IPS-NIHi7 (cell line): ENCODE measurements at regions not wholly inside any gene's neighbourhood (a gene's known extent, or its start where the extent isn't known, plus 50 kb on each side); places are given as distances from the start of the nearest gene placed in this dataset.

Source experiments
- DNase-seq: peaks from one replicate; pipeline ENCODE4 v3.0.0; 2012; ENCODE audit warnings: mixed read lengths; ENCODE audit errors: extremely low spot score

DNA sequence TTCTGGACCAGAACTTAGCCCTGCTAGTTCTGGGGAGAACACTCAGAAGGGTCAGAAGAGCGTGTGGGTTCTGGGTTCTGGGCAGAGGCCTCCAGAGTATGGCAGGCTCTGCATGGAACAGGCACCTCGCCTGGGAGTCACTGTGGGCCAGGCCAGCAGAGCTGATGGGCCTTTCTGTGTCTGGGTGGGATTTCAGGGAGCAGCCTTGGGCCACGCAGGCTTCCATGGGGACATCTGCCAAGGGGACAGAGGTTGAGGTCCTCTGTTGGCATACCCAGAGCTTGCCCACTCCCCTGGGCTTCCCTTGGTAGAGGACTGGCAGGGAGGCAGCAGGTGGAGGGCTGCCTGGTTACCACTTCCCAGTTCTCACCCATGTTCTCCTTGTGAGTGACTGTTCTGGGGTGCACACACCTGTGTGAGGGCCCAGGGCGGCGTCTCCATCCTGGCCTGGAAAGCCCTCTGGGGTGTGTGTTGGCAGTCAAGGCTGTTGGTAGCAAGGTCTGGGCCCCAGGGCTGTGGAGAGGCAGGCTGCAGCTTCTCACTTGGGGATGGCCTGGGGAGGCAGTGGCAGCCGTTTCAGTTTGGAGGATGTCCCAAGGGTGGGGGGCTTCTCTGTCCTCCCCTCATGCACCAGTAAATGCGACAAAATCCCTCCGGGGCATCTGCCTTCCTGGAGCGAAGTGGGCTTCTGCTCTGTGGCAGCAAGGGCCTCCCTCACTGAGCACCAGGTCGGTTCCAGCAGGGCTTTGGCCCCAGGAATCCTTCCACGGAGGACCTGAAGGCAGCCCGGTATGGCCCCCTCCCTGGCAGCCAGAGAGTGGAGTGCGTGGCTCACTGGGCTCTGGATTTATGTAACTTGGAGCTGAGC, 74.6 kb upstream of the HDAC4 start:
- no peak for DNase-seq

DNA sequence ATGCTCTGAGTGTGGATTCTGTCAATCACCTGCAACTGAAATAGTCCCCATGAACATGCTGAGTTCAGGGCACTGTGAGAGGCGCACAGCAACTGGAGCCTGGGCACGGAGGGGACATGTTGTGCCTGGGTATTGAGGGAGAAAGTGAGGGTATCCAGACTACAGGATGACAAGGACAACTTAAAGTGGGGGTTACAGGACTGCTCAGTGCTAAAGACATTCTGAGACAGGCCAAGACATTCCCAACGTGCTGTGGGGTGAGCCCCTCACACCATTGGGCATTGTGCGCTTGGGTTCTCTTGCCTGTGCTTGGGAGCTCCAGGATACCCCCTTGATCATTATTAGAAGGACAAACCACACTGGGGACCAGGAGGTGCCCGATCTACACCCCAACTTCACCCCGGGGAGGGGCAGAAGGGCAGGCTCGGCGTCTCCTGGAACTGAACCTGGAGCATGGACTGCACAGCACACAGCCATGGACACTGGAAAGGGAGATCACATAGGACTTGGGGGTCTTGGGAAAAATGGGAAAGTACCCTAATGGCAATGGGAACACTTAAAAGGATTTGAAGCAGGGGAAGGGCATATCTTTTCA, 72.5 kb upstream of the HDAC4 start:
- no peak for DNase-seq

DNA sequence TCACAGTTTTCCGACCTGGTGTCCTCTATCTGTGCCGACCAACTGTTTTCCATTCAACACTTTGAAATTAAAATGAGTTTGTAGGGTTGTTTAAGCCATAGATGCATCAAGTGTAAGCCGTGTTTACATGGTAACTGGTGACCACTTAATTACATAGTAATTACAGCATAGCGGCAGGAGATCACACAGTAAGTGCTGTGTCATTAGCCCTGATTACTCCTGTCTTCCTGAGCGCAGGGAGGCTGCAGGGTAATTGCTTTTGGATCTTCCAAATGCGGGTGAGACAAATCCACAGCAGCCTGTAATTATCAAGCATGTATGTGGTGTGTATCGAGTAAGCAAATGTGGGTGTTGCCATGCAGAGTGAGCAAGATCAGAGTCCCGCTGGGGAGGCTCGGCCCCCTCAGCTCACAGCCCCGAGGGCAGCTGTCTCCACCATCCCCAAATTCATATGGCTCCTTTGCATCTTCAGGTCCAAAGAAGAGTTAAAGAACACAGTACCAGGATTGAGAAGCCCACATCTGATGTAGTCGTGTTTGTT, 71.5 kb upstream of the HDAC4 start:
- DNase-seq = no peak

DNA sequence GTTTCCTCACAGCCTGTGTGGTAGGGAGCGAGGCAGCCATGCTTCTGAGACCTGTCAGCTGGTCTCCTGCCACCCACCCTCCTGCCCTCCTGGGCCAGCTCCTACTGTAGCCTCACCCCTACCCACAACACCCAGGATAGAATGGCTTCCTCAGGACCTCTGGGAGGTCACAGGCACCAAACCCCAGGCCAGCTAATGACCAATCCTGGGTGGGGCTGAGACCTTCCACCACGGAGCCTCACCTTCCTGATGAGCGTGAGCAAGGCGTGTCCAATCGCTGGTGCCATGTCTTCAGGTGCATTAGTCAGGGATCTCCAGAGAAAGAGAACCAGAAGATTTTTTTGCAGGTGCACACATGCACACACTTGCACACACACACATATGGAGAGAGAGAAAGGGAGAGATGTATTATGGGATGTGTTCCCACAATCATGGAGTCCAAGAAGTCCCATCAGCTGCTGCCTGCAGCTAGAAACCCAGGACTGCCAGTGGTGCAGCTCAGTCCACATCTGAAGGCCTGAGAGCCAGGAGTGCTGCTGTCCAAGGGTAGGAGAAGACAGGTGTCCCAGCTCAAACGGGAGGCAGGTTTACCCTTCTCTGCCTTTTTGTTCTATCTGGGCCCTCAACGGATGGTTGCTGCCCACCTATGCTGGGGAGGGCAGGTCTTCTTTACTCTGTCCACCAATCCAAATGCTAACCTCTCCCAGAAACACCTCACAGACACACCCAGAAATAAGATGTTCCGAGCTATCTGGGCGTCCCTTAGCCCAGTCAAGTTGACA, 70.4 kb upstream of the HDAC4 start:
- DNase-seq = no peak

DNA sequence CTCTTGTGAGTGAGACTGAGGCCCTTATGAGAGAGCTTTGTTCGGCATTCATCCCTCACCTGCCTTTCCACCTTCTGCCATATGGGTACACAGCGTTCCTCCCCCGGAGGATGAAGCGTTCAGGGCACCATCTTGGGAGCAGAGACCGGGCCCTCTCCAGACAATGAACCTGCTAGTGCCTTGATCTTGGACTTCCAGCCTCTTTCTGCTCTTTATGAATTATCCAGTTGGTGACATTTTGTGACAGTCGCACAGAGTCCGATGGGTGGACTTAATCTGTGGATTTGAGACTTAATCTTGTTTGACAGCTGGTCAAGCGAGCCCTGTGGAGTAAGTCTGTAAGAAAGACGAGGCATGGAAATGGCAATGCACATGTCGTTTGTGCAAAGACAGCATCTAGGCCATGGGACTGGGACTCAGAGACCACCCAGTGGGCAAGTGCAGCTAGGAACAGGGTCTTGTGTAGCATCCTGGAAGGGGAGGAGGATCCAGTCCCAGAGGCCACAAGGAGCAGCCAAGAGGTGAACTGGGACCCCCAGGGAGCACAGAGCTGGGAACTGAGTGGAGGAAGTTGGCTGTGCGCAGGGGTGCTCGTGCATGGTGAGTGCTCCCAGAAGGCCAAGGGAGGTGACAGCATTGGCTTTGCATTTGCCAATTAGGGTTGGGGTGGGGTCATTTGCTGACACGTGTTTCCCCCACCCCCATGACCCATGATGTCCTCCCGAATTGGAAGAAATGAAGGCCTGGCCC, 69.5 kb upstream of the HDAC4 start:
- no peak for DNase-seq

DNA sequence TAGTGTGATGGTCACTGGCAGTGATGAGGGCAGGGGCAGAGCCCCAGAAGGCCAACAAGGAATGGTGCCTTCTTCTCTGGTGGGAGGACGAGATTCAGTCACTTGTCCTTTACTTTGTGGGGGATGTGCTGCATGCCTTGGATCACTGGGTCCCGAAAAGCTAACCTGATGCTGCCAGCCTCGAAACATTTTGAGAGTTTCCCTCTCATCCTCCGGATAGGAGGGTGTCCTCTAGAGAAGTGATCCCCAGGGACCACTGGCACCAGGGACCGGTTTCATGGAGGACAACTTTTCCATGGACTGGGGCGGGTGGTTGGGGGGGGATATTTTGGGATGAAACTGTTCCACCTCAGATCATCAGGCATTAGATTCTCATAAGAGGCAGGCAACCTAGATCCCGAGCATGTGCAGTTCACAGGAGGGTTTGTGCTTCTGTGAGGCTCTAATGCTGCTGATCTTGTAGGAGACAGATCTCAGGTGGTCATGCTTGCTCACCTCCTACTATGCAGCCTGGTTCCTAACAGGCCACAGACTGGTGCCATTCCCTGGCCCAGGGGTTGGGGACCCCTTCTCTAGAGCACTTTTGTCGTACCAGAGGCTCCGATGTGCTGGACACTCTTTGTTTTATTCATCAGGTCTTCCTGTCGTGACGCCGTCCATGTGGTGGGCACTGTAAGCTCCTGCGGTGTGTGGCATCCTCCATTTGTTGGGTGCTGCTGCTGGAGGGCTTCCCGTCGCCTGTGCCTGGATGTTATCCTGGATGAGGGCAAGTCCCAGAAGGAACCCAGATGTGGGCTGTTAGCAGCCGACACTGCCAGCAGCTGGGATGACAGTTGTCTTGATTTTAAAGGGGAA, 68.5 kb upstream of the HDAC4 start:
- DNase-seq = no peak

DNA sequence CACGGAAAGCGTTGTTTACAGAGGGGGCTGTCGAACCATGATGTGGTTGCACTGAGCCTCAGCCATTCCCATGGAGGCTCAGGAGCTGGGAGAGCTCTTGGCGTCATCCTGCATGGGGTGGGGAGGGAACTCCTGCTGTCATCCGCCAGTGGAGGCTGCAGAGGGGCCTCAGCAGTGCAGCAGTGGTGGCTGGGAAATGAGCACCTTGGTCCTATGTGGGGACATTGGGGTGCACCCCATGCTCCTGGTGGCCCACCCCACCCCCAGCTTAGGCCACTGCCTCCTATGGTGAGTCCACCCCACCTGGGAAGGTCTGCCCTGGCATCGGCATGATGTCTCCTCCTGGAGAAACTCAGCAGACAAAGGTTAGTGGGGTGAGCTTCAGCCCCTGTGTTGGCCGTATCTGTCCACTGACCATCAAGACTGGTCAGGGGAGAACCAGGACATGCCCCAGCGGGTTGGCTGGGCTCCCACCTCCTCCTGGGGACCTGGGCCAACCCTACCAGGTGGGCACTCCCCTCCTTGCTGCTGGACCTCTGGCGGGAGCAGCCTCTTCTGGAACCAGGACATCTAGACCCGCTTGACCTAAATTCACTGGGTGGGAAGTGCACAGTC, 67.8 kb upstream of the HDAC4 start:
- no peak for DNase-seq

DNA sequence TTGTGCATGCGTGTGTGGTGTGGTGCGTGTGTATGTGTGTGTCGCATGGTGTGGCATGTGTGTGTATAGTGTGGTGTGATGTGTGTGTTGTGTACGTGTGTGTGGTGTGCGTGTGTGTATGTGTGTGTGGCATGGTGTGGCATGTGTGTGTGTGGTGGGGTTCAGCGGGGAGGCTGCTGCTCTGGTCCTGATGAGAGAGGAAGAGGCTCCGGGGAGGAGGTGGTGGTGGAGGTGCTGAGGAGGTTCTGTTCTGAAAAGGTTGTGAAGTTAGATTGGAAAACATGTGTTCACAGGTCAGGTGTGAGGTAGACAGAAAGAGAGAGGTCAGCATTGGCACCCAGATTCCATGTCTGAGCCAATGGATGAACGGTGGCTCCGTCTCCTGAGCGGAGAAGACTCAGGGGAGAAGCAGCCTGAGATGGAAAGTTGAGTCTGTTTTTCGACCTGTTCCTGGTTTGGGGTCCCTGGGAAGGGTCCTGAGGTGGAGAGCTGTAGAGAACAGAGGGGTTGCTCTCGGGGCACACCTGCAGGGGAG, 67.2 kb upstream of the HDAC4 start:
- no peak for DNase-seq

DNA sequence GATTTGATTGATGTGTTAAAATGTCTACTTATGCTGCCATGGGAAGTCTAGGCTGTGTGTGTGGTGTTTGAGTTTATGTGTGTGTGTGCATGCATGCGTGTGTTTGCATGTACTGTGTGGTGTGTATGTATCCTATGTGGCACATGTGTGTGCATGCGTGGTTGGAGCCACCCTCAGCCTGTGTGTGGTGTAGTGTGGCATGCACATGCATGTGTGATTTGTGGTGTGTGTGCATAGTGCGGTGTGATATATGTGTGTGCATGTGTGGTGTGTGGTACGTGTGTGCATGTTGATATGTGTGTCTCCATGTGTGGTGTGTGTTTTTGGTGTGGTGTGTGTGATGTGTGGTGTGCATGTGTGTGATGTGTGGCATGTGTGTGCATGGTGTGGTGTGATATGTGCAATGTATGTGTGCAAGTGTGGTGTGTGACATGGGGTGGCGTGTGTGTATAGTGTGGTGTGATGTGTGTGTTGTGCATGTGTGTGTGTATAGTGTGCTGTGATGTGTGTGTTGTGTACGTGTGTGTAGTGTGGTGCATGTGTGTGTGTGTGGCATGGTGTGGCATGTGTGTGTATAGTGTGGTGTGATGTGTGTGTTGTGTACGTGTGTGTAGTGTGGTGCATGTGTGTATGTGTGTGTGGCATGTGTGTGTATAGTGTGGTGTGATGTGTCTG, 66.6 kb upstream of the HDAC4 start:
- DNase-seq = no peak

DNA sequence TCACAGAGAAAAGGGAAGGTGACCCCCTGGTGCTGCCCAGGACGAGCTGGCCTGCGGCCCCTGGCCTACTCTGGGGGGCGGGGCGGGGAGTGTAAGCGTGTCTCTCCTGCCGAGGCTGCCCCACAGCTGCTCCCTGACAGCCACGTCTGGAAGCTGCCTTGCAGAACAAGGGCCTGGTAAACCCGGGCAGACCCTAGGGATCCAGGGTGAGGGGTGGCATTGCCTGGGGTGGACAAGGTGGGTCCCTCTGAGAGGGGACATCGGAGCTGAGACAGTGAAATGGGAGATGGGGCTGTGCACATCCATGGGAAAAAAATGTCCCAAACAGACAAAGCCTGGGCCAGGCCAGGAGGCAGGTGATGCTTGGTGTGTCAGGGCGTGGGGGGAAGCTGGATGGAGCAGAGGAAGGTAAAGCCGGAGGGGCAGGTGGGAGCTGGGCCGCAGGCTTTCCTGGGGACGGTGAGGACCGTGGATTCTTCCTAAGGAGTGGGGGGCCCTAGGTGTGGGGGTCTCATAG, 66.0 kb upstream of the HDAC4 start:
- DNase-seq = no peak

DNA sequence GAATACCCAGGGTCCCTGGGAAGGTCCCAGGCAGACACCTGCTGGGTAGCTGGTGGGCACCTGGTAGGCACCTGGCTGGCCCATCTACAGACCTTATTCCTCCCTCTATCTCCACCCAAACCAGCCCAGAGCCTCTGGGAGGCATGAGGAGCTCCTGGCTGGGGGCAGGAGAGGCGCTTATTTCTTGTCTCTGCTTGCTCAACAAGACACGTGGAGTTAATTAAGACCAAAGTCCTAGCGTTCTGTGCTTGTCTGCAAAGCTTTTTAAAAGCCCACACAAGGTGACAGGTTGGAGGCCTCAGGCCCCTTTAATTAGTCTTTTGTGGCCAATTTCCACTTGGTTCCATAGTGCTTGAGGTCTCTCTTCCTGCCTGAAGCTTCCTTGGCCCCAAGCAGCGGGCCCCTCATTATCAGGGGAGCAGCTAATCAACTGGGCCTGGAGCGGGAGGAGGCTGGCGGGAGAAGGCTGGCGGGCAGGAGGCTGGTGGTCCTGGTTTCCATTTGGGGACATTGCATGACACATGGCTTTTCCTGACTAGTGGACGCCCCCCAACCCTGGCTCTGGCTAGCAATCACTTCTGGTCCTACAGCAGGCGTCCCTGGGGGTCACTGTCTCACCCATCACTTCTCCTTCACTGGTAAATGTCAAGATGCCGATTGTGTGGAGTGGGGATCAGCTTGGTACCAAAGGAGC, 65.4 kb upstream of the HDAC4 start:
- no peak for DNase-seq

DNA sequence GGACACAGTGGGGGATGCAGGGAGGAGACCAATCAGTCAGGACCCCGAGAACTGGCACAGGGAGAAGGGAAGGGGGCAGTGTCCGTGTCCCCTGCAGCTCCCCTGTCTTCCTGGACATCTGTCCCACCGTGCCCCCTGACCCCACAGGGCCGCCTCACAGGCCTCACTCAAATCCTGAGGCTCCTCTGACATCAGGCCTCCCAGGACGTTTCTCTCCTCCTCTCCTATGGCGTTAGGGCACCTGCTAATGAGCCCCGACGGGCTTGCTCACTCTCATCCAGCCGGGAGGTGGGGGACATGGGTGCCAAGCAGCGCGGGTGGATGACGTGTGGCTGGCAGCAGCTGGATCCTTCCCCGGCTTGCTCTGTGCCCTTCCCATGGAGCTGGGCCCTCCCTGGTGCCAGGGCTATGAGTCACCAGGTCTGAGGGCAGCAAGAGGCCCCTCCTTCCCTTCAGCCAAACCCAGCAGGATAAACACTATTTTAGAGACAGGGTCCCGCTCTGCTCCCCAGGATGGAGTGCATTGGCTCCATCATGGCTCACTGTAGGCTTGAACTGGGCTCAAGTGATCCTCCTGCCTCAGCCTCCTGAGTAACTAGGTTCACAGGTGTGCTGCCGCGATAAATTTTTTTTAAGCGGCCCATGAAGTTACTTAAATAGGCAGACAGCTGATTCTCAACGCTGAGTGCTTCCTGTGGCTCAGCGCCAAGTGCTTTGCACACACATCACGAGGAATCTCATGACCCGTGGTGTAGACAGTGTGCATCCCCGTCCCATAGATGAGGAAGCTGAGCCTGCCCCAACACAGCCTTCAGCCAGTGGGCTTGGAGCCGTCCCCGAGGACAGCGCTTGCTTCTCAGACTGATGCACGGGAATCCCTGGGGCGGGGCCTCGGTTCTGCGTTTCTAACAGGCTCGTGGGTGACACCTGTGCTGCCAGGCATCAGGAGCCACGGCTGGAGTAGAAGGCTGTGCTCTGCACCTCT, 64.5 kb upstream of the HDAC4 start:
- no peak for DNase-seq

DNA sequence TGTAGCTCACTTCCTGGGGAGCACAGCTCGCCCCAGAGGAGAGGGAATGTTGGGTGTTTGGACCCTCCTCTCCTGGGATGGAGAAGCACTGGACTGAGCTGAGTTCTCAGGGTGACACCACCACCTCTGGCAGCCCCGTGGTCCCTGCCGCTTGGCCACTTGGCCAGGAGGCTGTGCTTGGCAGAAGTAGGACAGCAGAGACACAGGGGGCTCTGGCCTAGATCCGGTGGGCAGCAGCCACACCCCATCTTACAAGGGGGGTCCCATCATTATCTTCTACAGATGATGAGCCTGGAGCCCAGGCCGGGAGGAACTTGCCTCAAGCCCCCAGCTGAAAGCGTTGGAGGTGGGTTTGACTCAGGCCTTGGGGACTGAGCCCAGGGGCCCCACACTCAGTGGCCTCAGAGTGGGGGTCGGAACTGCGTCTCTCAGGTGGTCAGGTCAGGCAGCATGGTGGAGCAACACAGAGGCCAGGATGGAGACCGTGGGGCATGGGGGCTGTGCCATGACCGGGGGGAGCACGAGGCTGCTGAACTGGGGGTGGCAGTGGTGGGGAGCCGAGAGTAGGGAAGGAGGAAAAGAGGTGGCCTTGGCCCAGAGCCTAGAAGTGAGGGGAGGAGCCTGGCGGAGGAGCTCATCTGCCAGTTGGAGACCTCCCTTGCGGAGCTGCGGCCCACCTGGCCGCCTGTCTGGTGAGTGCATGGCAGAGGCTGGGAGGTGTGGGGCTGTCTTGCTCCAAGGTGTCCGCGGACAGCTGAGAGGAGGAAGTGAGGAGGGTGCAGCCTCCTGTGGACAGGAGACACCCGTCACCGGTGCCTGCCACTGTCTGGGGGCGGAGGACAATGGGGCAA, 63.6 kb upstream of the HDAC4 start:
- DNase-seq = no peak

DNA sequence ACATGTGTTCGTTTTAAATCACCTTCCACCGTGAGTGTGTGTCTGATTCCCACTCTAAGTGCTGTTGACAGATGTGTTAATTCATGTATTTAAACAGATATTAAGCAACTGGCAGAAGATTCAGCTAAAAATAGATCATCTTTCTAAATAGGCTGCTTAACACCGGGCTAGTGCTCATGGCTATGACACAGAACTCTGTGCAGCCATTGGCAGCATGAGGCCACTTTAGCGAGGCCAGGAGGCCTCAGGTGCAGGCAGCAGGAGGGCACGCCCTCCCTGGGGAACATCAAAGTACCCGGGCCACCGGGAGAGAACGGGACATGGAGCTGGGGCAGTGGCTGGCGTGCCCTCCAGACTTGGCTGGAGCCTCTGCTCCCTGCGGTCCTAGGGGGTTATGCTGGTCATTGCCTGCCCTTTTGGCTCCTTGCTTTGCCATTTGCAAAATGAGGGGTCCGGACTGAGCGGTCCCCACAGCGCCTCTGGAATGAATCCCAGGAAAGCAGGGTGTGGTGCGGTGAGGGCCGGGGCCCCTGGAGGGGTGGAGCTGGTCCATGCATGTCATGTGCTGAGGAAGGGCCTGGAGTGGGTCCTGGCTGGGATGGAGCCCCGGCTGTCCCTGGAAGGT, 62.8 kb upstream of the HDAC4 start:
- no peak for DNase-seq

DNA sequence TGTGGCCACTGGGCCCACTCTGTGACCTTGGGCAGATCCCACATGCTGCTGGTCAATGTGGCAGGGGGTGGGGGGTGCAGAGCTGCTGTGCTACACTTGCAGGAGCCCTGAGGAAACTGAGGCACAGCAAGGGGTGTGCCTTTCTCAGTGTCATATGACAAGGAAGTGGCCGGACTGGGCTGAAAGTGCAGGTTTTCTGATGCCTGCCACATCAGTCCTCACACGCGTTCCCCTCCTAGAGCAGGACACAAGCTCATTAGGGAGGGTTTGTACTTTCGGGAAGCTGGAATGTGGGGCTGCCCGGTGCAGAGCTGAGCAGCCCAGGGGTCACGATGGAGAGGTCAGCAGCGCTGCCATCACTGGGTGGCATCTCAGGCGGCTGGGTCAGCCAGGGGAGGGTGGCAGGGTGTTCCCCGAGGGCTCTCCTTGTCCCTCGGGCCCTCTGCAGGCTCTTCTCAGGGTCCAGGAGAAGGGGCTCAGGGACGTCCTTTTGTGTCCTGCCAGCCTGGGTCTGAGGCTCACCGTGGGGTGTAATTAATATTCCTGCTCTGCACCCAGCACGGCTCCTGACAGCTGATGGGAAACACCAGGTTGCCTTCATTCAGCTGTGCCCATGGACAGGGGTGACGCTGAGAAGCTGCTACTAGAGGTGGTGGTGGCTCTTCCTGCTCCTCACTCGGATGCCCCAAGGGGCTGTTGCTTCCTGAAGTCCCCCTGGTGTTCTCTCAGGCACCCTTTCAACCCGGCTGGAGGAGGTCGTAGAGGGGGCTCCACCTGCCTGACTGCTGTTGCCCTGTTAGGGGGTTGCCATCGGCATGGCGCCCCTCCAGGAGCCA, 62.1 kb upstream of the HDAC4 start:
- DNase-seq = no peak
